HG03521 (cell line): ENCODE measurements at regions not wholly inside any gene's neighbourhood (a gene's known extent, or its start where the extent isn't known, plus 50 kb on each side); places are given as distances from the start of the nearest gene placed in this dataset.

ENCODE experiments used
- ATAC-seq: cut with Tn5 transposase; IDR thresholded peaks from one replicate; pipeline ENCODE4 v1.9.1; 2021; ENCODE audit warnings: mild to moderate bottlenecking, moderate library complexity; ENCODE audit not compliant: unreplicated experiment

GRCh38 chr10:113252650-113253618 is 299.9 kb upstream of the HABP2 start:
- no peak for ATAC-seq

- no peak for ATAC-seq
Measured at GRCh38 chr10:113259576-113260226, 293.2 kb upstream of the HABP2 start.

DNA sequence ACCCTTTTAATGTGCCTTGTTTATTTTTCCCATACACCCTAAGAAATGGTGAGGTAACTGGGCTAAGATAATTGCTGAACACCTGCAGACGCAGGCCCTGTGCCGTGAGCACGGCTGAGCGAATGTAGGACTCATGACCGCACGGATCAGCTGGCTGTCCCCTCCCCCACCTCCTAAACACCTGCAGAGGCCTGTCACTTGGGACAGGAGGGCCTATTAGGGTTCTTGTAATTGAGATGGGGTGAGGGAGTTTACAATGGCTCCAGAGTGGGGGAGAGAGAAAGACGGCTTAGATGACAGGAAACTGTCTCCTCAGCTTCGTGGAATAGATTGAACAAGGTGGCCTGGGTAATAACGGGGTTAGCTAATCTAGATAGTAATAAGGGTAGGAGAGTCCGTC is 291.7 kb upstream of the HABP2 start:
- no peak for ATAC-seq

- no peak for ATAC-seq
Measured at GRCh38 chr10:113261611-113262091, 291.2 kb upstream of the HABP2 start.

DNA sequence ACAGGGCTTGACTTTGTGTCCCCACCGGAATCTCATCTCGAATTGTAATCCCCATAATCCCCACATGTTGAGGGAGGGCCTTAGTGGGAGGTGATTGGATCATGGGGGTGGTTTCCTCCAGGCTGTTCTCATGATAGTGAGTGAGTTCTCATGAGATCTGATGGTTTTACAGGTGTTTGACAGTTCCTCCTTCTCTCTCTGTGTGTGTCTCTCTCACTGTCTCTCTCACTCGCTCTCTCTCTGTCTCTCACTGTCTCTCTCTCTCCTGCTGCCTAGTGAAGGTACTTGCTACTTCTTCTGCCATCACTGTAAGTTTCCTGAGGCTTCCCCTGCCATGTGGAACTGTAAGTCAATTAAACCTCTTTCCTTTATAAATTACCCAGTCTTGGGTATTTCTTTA is 289.8 kb upstream of the HABP2 start:
- no peak for ATAC-seq

DNA sequence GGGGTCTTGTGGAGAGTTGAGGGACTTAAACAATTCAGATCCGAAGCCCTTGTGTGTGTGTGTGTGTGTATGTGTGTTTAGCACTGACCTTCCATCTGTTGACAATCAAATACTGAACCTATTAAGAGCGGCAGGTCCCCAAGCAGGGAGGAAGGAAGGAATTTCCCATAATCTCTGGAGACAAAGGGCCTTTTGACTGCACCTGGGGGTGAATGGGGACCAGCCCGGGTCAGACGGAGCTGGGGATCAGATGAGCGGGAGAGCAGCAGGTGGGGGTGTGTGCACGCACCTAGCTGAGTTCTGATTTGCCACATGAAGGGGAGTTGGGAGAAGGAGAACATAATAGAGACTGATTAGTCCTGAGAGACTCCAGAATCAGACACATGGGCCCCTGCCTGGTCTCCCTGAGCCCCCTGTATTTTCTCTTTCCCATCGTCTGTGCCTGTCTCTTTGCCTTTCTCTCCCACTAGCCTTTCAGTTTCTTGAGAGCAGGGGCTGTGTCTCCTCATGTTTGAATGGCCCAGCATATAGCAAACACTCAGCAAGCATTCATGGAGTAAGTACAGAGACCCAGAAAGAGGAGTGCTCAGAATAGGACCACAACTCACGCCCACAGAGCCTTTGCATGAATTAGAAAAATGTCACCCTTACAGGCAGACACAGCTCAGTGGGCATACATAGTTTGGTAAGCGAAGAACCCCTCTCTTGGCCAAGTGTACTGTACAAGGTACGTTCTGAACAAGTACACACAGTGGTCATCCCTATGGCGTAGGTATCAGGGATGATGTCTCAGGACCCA is 288.3 kb upstream of the HABP2 start:
- ATAC-seq = no peak

GRCh38 chr10:113266147-113266546 is 286.7 kb upstream of the HABP2 start:
- ATAC-seq = no peak

- no peak for ATAC-seq
Measured at GRCh38 chr10:113267619-113268562, 285.0 kb upstream of the HABP2 start.

- no peak for ATAC-seq
Measured at GRCh38 chr10:113269333-113269732, 283.5 kb upstream of the HABP2 start.

DNA sequence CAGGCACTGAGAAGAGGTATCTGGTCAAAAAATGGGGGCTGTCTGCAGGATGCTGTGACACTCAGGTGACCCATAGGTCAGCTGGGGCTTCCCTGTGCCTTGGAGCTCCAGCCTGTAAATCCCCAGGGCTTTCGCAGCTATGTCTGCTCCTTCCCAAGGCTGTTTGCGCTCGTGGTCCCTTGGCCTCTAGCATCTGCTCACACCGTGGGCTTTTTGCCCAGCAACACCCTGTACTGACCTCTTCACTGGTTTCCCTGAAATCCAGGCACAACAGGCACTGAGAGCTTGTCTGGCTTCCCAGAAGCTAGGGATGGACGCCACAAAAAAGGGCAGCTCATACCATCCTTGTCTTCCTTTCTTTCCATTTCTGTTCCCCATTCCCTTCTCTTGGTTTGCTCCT is 280.3 kb upstream of the HABP2 start:
- ATAC-seq = no peak

DNA sequence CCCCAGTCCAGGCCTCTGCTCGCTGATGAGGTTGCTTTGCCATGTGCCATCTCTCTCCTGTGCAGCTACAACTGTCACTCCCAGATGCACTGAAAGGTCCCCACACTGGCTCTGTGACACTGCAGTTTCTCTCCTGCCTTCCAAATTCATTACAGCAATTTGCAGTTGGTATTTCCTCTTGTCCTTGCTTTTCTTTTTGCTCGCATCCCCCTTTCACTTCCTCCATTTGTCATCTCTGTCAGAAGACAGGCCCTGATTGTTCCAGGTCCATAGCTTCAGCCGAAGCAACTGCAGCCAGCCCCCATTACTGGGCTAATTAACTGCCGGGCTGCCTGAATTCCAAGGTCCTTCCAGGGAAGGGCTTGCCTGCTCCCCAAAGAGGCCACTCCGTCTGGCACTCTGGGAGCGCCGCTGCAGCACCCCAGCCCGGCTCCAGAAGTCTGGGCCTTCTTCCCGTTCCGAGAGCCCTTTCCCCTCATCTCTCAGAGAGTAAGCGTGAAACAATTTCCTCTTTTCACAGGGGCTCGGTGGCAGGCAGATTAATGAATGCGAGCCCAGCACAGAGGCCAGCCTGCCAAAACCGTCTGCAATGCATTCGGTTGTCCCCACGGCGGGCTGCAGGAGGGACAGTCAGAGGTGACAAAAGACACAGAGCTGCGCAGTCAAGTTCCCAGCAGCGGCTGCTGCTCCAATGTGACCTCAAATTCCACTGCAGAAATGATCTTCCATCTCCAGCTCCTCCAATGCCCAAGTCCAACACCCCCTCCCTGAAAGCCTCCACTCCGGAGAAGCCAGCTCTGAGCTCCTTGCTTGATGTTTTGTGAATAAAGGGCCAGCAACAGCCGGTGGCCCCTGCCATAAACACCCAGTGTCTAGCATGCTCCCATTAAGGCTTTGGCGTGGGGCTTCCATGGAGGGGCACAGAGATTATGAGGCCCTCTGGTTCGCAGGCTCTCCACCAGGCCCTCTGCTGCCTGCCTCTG is 279.4 kb upstream of the HABP2 start:
- no peak for ATAC-seq

DNA sequence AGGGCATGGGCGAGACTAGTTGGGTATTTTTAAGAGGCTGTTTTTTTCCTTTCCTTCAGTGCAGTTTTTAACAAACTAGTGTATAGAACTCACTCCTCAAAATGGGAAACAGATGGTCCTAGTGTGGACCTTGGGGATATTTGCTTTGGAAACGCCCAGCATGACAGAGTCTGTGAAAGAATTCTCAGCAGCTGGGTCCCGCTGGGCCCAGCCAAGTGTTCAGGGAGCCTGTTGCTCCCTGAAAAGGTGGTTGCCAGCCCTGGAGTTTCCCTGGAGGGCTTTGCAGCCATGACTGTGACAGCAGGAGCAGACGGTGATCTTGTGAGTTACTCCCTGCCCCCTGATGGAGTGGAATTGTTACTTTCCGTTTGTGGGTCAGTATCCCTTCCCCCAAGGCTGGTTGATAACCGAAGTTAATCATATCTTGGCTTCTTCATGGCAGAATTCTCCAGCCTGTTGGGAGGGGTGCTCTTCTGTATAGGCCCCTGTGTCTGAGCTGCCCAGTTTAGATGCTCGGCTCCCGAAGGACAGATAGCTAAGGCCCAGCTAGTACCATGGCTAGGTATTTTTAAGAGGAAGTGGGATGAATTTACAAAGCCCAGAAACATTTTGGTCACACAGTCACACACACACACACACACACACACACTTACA is 278.6 kb upstream of the HABP2 start:
- no peak for ATAC-seq

GRCh38 chr10:113278221-113278620 is 274.6 kb upstream of the HABP2 start:
- no peak for ATAC-seq

DNA sequence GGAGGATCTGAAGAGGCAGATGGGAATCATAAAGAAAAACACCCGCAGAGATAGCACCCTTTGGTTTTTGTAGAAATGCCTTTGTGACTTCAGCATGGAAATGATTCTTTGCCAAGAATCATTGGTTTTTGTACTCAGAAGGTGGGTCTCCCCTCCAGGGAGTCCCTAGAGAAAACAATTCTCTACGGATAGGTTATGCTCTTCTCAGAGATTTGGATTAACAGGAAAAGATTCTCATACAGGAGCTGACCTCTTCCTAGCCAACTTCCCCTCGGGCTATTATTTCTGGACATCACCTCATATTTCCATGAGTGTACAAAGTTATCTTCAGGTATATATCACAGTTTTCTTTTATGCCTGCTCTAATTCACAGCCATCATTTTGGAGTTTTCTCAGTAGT is 274.2 kb upstream of the HABP2 start:
- ATAC-seq = no peak

- ATAC-seq = no peak
Measured at GRCh38 chr10:113279262-113279661, 273.6 kb upstream of the HABP2 start.

- ATAC-seq = no peak
Measured at GRCh38 chr10:113282564-113282963, 270.3 kb upstream of the HABP2 start.

GRCh38 chr10:113283189-113283588 is 269.7 kb upstream of the HABP2 start:
- ATAC-seq = no peak

- no peak for ATAC-seq
Measured at GRCh38 chr10:113284635-113285034, 268.2 kb upstream of the HABP2 start.
